PC-3 (cell line): ENCODE measurements at regions not wholly inside any gene's neighbourhood (a gene's known extent, or its start where the extent isn't known, plus 50 kb on each side); places are given as distances from the start of the nearest gene placed in this dataset.

Experiments
- ATAC-seq: fragments of 200-7000 bp; cut with Tn5 transposase; 2 replicates; pipeline ENCODE4 v1.9.1; 2020; ENCODE audit warnings: mild to moderate bottlenecking, moderate library complexity
- BruUV-seq: library from RNA; stranded (reverse); fragments of 400-500 nt; replicated peaks from 2 replicates; lab custom pipeline; 2021; lab: Mats Ljungman, UMichigan
- CTCF ChIA-PET: fragments of 300-600 bp; sonication (Branson Sonifier 250); formaldehyde crosslinking; loops from one replicate; lab custom pipeline; 2022; ENCODE audit warnings: antibody characterized with exemption; lab: Charles Lee
- POLR2A ChIA-PET: fragments of 300-600 bp; sonication (Branson Sonifier 250); formaldehyde crosslinking; loops from one replicate; lab custom pipeline; 2022; ENCODE audit warnings: antibody characterized with exemption; ENCODE audit not compliant: unreplicated experiment; lab: Charles Lee
- DNase-seq: peaks from one replicate; pipeline ENCODE4 v3.0.0-alpha.2; 2015
- H2AFZ ChIP-seq: fragments of 300-600 bp; sonication (generic); 2 replicates; pipeline ENCODE4 v1.6.0; 2016; ENCODE audit warnings: antibody characterized with exemption, low read length
- H3F3A ChIP-seq: fragments of 300-600 bp; sonication (generic); one replicate; pipeline ENCODE4 v1.6.0; 2017; ENCODE audit warnings: antibody characterized with exemption, low read length, control low read depth, mild to moderate bottlenecking; ENCODE audit not compliant: unreplicated experiment
- H3K27ac ChIP-seq: fragments of 300-600 bp; sonication (generic); 2 replicates; pipeline ENCODE4 v1.5.1; 2016; ENCODE audit warnings: mild to moderate bottlenecking, low read length
- H3K27me3 ChIP-seq: fragments of 300-600 bp; sonication (generic); 2 replicates; pipeline ENCODE4 v1.6.1; 2016; ENCODE audit warnings: low read length, mixed read lengths
- H3K36me3 ChIP-seq: fragments of 300-600 bp; sonication (generic); 2 replicates; pipeline ENCODE4 v1.6.1; 2016; ENCODE audit warnings: low read depth, mixed run types, low read length, mixed read lengths
- H3K4me1 ChIP-seq: fragments of 300-600 bp; sonication (generic); 2 replicates; pipeline ENCODE4 v1.5.1; 2016; ENCODE audit warnings: low read length; ENCODE audit not compliant: insufficient read depth
- H3K4me2 ChIP-seq: fragments of 300-600 bp; sonication (generic); 2 replicates; pipeline ENCODE4 v1.6.0; 2016; ENCODE audit warnings: low read length
- H3K4me3 ChIP-seq: fragments of 300-600 bp; sonication (generic); 2 replicates; pipeline ENCODE4 v1.5.1; 2016; ENCODE audit warnings: mild to moderate bottlenecking, low read length, mixed read lengths
- H3K79me2 ChIP-seq: fragments of 300-600 bp; sonication (generic); 2 replicates; pipeline ENCODE4 v1.6.1; 2017; ENCODE audit warnings: low read length, mixed read lengths
- H3K9ac ChIP-seq: fragments of 300-600 bp; sonication (generic); 2 replicates; pipeline ENCODE4 v1.6.0; 2016; ENCODE audit warnings: mild to moderate bottlenecking, low read length
- H3K9me2 ChIP-seq: fragments of 300-600 bp; sonication (generic); replicated peaks from 2 replicates; pipeline ENCODE4 v1.6.1; 2016; ENCODE audit warnings: mixed run types, low read length, mixed read lengths
- H3K9me3 ChIP-seq: fragments of 300-600 bp; sonication (generic); 2 replicates; pipeline ENCODE4 v1.6.1; 2016; ENCODE audit warnings: low read length, mixed read lengths
- H4K20me1 ChIP-seq: fragments of 300-600 bp; sonication (generic); 2 replicates; pipeline ENCODE4 v1.6.1; 2016; ENCODE audit warnings: low read length, mixed read lengths
- EZH2 ChIP-seq: fragments of 300-600 bp; sonication (generic); IDR thresholded peaks from one replicate; pipeline ENCODE4 v1.6.1; 2017; ENCODE audit warnings: antibody characterized with exemption, mild to moderate bottlenecking, low read length; ENCODE audit not compliant: unreplicated experiment
- EZH2phosphoT487 ChIP-seq: fragments of 300-600 bp; sonication (generic); IDR thresholded peaks from 2 replicates; pipeline ENCODE4 v1.6.1; 2018; ENCODE audit warnings: mild to moderate bottlenecking, antibody characterized with exemption, low read length, borderline replicate concordance
- intact Hi-C: fragments of 100-400 bp; cut with micrococcal nuclease; formaldehyde crosslinking; loops from 2 replicates; pipeline ENCODE4 v1.9.0; 2023
- TF ChIP-seq, protein P1 (sequence below): fragments of 300-600 bp; sonication (generic); conservative IDR thresholded peaks from 2 replicates; pipeline ENCODE4 v1.5.1; 2017; ENCODE audit warnings: antibody characterized with exemption, low read depth, mild to moderate bottlenecking, low read length

DNA sequence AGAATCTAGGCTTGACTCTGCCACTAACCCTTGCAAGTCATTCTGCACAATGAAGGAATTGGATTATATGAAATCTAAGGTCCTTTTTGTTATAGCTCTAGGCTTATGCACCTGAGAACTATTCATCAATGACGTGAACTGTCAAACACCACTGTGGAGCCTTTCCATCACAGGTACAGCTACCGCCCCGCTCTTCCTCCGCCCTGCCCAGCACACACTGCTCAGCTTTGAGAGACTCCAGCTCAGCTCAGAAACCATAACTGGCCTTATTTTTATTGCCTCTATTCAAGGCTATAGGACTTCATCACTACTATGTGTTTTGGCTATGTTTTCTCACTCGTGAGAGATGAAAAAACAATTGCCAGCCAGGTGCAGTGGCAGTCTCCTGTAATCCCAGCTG, 88.2 kb upstream of the RPL34 start:
- Histone ChIP-seq H3K36me3 (no peaks in the 10 kb centered on the region), H3K4me3 (no peak overlapping the region), H3K9me3 (no peaks in the 10 kb centered on the region), H3K4me2 (no peak overlapping the region), H3F3A (no peaks in the 10 kb centered on the region), H2AFZ (no peak overlapping the region), H3K79me2 (no peaks in the 10 kb centered on the region), H3K27me3 (no peaks in the 10 kb centered on the region), H3K9me2 (no peaks in the 10 kb centered on the region), H3K4me1 (no peaks in the 10 kb centered on the region), H4K20me1 (no peaks in the 10 kb centered on the region), H3K27ac (no peak overlapping the region), H3K9ac (no peak overlapping the region)
- TF ChIP-seq, protein P1, sequence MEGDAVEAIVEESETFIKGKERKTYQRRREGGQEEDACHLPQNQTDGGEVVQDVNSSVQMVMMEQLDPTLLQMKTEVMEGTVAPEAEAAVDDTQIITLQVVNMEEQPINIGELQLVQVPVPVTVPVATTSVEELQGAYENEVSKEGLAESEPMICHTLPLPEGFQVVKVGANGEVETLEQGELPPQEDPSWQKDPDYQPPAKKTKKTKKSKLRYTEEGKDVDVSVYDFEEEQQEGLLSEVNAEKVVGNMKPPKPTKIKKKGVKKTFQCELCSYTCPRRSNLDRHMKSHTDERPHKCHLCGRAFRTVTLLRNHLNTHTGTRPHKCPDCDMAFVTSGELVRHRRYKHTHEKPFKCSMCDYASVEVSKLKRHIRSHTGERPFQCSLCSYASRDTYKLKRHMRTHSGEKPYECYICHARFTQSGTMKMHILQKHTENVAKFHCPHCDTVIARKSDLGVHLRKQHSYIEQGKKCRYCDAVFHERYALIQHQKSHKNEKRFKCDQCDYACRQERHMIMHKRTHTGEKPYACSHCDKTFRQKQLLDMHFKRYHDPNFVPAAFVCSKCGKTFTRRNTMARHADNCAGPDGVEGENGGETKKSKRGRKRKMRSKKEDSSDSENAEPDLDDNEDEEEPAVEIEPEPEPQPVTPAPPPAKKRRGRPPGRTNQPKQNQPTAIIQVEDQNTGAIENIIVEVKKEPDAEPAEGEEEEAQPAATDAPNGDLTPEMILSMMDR = no peak
- TF ChIP-seq EZH2phosphoT487 = no peak
- TF ChIP-seq EZH2 = no peak
- POLR2A ChIA-PET = no interaction called here
- CTCF ChIA-PET = no interaction called here
- no TSS peak for BruUV-seq
- no peak for DNase-seq
- no peak for ATAC-seq
- intact Hi-C loops = no loop called here

DNA sequence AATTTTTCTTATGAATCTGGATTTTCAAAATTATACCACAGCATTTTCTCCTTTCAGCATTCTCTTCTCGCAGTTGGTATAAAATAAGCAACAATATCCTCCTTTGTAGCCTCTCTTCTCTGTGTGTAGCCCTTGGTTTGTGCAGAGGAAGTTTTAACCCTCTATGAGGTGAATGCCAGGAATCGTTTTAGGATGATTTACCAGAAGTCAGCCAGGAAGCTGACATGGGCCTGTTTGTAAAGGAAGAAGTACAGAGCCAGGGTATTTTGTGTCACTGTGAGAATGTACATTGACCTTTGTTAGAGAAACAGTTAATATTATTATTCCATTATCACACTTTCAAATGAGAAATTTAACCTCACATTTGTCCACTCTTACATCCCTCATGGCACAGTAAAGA, 88.9 kb upstream of the RPL34 start:
- TF ChIP-seq, protein P1 = no peak
- TF ChIP-seq EZH2 (no peak), EZH2phosphoT487 (no peak)
- Histone ChIP-seq H3K27me3 (no peaks in the 10 kb centered on the region), H3K9me3 (no peaks in the 10 kb centered on the region), H3K79me2 (no peaks in the 10 kb centered on the region), H3K4me2 (no peak overlapping the region), H2AFZ (no peak overlapping the region), H3F3A (no peaks in the 10 kb centered on the region), H3K27ac (no peak overlapping the region), H3K9me2 (no peaks in the 10 kb centered on the region), H3K36me3 (no peaks in the 10 kb centered on the region), H3K4me1 (no peaks in the 10 kb centered on the region), H4K20me1 (no peaks in the 10 kb centered on the region), H3K9ac (no peak overlapping the region), H3K4me3 (no peak overlapping the region)
- CTCF ChIA-PET = no interaction called here
- intact Hi-C loops = no loop called here
- ATAC-seq (no peak), DNase-seq (no peak)
- POLR2A ChIA-PET = no interaction called here
- BruUV-seq = no TSS peak

DNA sequence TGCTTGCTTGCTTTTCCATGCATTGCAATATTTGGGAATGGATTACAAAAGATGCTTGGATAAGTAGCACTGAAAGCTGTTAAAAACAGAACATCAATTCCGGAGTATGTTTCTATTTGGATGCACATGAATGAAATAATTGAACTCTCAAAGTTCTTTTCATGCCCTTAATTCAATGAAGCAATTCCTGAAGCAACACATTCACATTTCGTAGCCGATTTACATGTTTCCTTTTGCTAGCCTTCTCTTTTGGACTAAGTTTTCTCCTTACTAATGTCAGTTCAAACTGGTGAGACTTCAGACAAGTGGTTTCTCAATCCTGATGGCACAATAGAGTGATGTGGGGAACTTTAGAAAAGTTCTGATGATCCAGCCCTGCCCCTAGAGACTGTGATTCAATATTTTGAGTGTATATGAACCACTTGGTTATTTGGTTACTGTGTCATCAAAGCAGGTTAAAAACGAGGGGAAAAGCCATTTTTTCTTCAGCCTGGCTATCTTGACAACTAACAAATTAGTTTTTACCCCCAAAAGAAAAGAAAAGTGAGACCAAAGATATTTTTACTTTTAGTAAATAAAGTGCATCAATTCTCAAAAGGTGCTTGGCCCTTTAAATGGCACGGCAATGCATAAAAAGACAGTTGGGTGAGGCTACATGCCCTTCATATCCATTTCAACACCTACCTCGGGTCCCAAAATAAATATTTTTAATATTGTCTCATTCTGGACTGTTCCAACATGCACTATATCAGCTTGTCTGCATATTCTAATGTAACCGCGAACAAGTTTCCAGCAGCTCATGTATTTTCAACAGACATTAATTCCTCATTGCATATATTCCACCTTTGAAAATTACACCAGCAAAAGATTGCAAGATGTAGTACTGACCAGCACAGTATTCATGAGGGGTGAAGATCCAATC, 90.1 kb upstream of the RPL34 start:
- Histone ChIP-seq H3F3A (no peaks in the 10 kb centered on the region), H3K4me2 (no peak overlapping the region), H3K9me2 (no peaks in the 10 kb centered on the region), H3K79me2 (no peaks in the 10 kb centered on the region), H2AFZ (no peak overlapping the region), H3K9ac (no peak overlapping the region), H3K4me1 (no peaks in the 10 kb centered on the region), H3K27ac (no peak overlapping the region), H3K27me3 (no peaks in the 10 kb centered on the region), H3K36me3 (no peaks in the 10 kb centered on the region), H3K4me3 (no peak overlapping the region), H3K9me3 (no peaks in the 10 kb centered on the region), H4K20me1 (no peaks in the 10 kb centered on the region)
- CTCF ChIA-PET = no interaction called here
- ATAC-seq = no peak
- TF ChIP-seq EZH2 (no peak), EZH2phosphoT487 (no peak)
- TF ChIP-seq, protein P1 = no peak
- no TSS peak for BruUV-seq
- POLR2A ChIA-PET = no interaction called here
- intact Hi-C loops = no loop called here
- no peak for DNase-seq
